Keratinocyte (primary cell): ENCODE measurements at regions not wholly inside any gene's neighbourhood (a gene's known extent, or its start where the extent isn't known, plus 50 kb on each side); places are given as distances from the start of the nearest gene placed in this dataset.

Experiments
- EZH2 ChIP-seq: IDR thresholded peaks from one replicate; pipeline ENCODE4 v1.6.1; 2012; ENCODE audit warnings: inconsistent platforms, mild to moderate bottlenecking, low read length, moderate library complexity
- TF ChIP-seq, protein P1 (sequence below), 3 experiments: IDR thresholded peaks in 1 of 3; conservative IDR thresholded peaks in 1 of 3; optimal IDR thresholded peaks in 1 of 3; 2 replicates in 2 of 3; 3 replicates in 1 of 3; pipeline versions ENCODE3 to v1.5.1; 2011; ENCODE audit warnings: low read length in 3 of 3, mild to moderate bottlenecking in 3 of 3, moderate library complexity in 2 of 3, control low read depth in 1 of 3, inconsistent platforms in 1 of 3; ENCODE audit not compliant: insufficient read depth in 2 of 3; ENCODE audit errors: extremely low read depth in 1 of 3

DNA sequence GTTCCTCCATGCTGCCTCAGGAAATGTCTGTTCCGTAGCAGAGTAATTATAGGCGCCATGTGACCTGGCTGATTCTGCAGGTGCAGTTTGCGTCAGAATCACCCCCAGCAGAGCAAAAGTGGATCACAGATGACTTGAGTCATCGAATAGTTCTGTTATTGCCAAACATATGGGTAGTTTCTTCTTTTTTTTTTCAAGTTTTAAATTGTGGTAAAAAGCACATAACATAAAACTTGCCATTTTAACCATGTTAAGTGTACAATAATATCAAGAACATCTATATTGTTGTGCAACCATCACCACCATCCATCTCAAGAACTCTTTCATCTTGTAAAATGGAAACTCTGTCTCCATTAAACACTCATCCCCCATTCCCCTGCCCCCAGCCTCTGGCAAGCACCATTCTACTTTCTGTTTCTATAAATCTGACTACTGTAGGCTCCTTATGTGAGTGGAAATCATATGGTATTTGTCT lies 177.7 kb upstream of the TWIST2 start:
- TF ChIP-seq, protein P1, sequence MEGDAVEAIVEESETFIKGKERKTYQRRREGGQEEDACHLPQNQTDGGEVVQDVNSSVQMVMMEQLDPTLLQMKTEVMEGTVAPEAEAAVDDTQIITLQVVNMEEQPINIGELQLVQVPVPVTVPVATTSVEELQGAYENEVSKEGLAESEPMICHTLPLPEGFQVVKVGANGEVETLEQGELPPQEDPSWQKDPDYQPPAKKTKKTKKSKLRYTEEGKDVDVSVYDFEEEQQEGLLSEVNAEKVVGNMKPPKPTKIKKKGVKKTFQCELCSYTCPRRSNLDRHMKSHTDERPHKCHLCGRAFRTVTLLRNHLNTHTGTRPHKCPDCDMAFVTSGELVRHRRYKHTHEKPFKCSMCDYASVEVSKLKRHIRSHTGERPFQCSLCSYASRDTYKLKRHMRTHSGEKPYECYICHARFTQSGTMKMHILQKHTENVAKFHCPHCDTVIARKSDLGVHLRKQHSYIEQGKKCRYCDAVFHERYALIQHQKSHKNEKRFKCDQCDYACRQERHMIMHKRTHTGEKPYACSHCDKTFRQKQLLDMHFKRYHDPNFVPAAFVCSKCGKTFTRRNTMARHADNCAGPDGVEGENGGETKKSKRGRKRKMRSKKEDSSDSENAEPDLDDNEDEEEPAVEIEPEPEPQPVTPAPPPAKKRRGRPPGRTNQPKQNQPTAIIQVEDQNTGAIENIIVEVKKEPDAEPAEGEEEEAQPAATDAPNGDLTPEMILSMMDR (optimal IDR thresholded peaks at IDR 0.05 in 1 of 3, IDR thresholded peaks at IDR 0.05 in 1 of 3, conservative IDR thresholded peaks at IDR 0.05 in 1 of 3; ENCODE audit: extremely low read depth in 1 of 3, insufficient read depth in 2 of 3, low read length in 3 of 3): no peak
- no peak for TF ChIP-seq EZH2
